ENCODE measurements at regions not wholly inside any gene's neighbourhood (a gene's known extent, or its start where the extent isn't known, plus 50 kb on each side); places are given as distances from the start of the nearest gene placed in this dataset.

DNA sequence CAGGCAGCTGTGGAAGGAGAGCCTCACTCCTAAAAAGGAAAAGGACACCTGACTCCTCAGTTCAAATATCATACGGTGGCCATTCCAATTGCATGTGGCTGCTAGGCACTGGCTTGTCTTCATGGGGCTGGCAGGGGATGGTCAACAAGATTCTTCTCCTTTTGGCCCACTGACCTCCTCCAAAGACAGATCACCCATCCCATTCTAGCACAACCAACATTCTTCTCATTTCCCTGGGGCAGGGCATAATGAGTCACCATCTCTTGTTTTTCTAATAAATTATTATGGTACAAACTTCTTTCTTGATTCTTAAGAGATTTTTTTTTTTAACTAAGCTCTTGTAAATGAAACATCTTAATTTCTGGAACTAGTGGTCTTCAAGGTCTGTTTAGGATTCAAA lies 136.7 kb upstream of the NBEA start:
- no peak overlapping the region for H3K27ac ChIP-seq (ENCODE audit: low read length)
- no peak overlapping the region for H3K4me3 ChIP-seq (ENCODE audit: low read depth in 1 of 2, low read length in 2 of 2)
- H3K27me3 ChIP-seq (ENCODE audit: low read depth, low read length): no peaks in the 10 kb centered on the region
- H3K9me3 ChIP-seq (ENCODE audit: control insufficient read depth in 1 of 2, low read length in 2 of 2): no peaks in the 10 kb centered on the region
- H3K36me3 ChIP-seq (ENCODE audit: control insufficient read depth in 1 of 2, insufficient read depth in 2 of 2, low read length in 2 of 2): no peaks in the 10 kb centered on the region
- no peaks in the 10 kb centered on the region for H3K4me1 ChIP-seq (ENCODE audit: control insufficient read depth in 1 of 2, insufficient read depth in 2 of 2, low read length in 2 of 2)

DNA sequence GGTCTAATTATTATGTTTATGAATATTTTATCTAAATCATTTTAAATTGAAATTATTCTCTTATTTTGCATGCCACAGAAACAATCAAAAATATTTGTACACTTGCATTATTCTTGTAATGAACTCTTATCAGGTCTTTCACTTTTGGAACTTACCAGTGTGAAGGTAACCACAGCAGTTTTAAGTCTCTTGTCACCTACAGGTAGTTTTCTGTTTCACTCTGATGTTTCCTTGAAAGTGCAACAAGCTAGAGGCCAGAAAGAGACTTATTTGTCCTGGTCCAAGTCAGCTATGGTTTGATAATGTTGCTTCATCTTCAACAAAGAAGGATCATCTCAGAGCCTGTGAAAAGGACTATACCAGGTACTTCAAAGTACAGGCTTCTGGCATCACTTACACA lies 133.4 kb upstream of the NBEA start:
- H3K27ac ChIP-seq (ENCODE audit: low read length): no peak overlapping the region

DNA sequence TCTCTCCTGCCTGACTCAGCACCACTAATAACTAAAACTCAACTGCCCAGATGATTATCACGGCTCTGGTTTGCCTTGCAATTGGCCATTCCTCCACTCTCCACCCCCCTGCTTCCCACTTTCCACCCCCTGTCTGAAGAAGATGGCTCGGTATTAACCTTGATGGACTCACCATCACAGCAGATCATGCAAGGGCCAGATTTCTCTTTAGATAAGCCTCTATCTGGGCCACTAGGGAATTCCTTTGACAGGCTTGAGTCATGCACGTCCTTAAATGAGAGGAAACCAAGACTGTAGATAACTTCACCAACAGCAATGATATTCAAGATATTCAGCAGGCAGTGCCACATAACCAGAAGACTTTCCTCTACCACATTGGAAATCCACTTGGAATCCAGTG lies 131.1 kb upstream of the NBEA start:
- Histone ChIP-seq H3K9me3 (ENCODE audit: control insufficient read depth in 1 of 2, low read length in 2 of 2) (peaks cover 3 to 4% of the 10 kb centered on the region in 2 donors), H3K27me3 (ENCODE audit: low read depth, low read length) (no peaks in the 10 kb centered on the region), H3K36me3 (ENCODE audit: control insufficient read depth in 1 of 2, insufficient read depth in 2 of 2, low read length in 2 of 2) (no peaks in the 10 kb centered on the region), H3K27ac (ENCODE audit: low read length) (no peak overlapping the region), H3K4me3 (ENCODE audit: low read depth in 1 of 2, low read length in 2 of 2) (no peak overlapping the region), H3K4me1 (ENCODE audit: control insufficient read depth in 1 of 2, insufficient read depth in 2 of 2, low read length in 2 of 2) (peaks cover 0 to 3% of the 10 kb centered on the region in 2 donors)

More for the DNA sequence above, 133.4 kb upstream of the NBEA start:
- Histone ChIP-seq H3K4me1 (ENCODE audit: control insufficient read depth in 1 of 2, insufficient read depth in 2 of 2, low read length in 2 of 2) (no peaks in the 10 kb centered on the region), H3K27me3 (ENCODE audit: low read depth, low read length) (no peaks in the 10 kb centered on the region), H3K9me3 (ENCODE audit: control insufficient read depth in 1 of 2, low read length in 2 of 2) (peaks cover 3 to 4% of the 10 kb centered on the region in 2 donors), H3K4me3 (ENCODE audit: low read depth in 1 of 2, low read length in 2 of 2) (no peak overlapping the region), H3K36me3 (ENCODE audit: control insufficient read depth in 1 of 2, insufficient read depth in 2 of 2, low read length in 2 of 2) (no peaks in the 10 kb centered on the region)

- Histone ChIP-seq H3K9me3 (ENCODE audit: control insufficient read depth in 1 of 2, low read length in 2 of 2) (peaks cover 3 to 4% of the 10 kb centered on the region in 2 donors), H3K27ac (ENCODE audit: low read length) (no peak overlapping the region), H3K4me3 (ENCODE audit: low read depth in 1 of 2, low read length in 2 of 2) (no peak overlapping the region), H3K27me3 (ENCODE audit: low read depth, low read length) (no peaks in the 10 kb centered on the region), H3K36me3 (ENCODE audit: control insufficient read depth in 1 of 2, insufficient read depth in 2 of 2, low read length in 2 of 2) (no peaks in the 10 kb centered on the region), H3K4me1 (ENCODE audit: control insufficient read depth in 1 of 2, insufficient read depth in 2 of 2, low read length in 2 of 2) (peaks cover 4 to 19% of the 10 kb centered on the region in 2 donors)
Measured at GRCh38 chr13:34815526-34815925, 126.5 kb upstream of the NBEA start.

DNA sequence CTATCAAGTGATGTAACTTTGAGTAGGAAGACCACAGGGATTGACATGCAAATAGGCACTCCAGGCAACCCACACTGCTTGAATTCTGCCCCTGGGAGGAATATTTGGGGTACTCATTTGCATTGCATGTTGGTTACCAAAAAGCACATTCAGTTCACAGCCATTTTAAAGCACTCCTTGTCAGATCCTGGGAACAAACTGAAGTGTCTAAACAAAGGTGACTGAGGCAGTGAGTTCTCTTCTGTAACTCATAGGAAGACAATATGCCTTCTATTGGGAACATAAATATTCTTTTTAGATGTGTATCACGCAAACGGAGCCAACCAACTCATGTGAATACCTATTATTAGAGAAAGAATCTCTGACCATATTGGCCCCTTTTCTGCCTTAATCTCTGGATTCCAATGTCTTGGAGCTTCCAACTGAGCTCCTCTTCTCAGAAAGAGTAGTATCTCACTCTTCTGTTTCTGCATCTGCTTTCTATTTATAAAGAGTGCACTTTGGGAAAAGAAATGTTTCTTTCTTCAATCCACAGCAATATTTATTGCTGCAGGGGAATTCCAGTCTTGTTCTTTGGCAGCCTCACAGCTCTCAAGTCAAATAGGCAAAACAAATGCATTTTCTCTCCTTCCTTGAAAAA lies 125.7 kb upstream of the NBEA start:
- no peak overlapping the region for H3K4me3 ChIP-seq (ENCODE audit: low read depth in 1 of 2, low read length in 2 of 2)
- H3K27ac ChIP-seq (ENCODE audit: low read length): no peak overlapping the region
- no peaks in the 10 kb centered on the region for H3K27me3 ChIP-seq (ENCODE audit: low read depth, low read length)
- H3K36me3 ChIP-seq (ENCODE audit: control insufficient read depth in 1 of 2, insufficient read depth in 2 of 2, low read length in 2 of 2): no peaks in the 10 kb centered on the region
- H3K4me1 ChIP-seq (ENCODE audit: control insufficient read depth in 1 of 2, insufficient read depth in 2 of 2, low read length in 2 of 2): peaks cover 4 to 19% of the 10 kb centered on the region in 2 donors
- peaks cover 3 to 4% of the 10 kb centered on the region in 2 donors for H3K9me3 ChIP-seq (ENCODE audit: control insufficient read depth in 1 of 2, low read length in 2 of 2)

DNA sequence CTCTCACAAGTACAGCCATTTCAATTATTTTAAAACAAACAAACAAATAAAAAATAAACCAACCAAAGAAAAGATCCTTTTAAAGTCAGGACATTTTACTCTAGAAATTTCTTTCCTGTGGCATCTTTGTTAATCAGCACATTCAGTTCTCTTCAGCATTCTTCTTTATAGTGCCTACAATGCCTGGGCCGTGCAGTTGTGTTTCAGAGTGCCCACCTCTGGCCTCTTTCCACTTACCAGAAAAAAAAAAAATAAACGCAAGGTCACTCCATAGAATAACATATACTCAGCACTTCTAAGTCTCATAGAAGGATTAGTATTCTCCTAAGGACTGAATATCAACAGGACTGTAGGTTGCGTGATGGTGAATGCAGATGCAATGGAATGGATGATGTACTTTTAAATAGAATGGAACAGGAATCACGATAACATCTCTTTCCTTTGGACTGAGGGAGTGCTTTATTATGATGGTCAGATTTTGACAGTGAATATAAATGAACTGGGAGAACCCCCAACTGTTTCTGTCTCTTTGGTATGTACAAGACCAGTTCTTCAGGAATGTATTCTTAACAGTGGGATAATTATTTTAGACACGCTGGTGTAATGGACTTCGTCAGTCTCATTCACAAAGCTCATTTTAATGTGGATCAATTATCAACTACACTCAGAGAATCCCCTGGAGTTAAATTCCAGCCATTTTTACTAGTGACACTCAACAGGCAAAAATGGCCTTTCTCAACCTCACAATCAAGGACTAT lies 125.0 kb upstream of the NBEA start:
- Histone ChIP-seq H3K27ac (ENCODE audit: low read length) (no peak overlapping the region), H3K9me3 (ENCODE audit: control insufficient read depth in 1 of 2, low read length in 2 of 2) (peaks cover 0 to 4% of the 10 kb centered on the region in 2 donors)

GRCh38 chr13:34822650-34823049 lies 119.4 kb upstream of the NBEA start:
- Histone ChIP-seq H3K9me3 (ENCODE audit: control insufficient read depth in 1 of 2, low read length in 2 of 2) (no peaks in the 10 kb centered on the region), H3K4me3 (ENCODE audit: low read depth in 1 of 2, low read length in 2 of 2) (no peak overlapping the region), H3K36me3 (ENCODE audit: control insufficient read depth in 1 of 2, insufficient read depth in 2 of 2, low read length in 2 of 2) (no peaks in the 10 kb centered on the region), H3K27ac (ENCODE audit: low read length) (no peak overlapping the region), H3K27me3 (ENCODE audit: low read depth, low read length) (no peaks in the 10 kb centered on the region), H3K4me1 (ENCODE audit: control insufficient read depth in 1 of 2, insufficient read depth in 2 of 2, low read length in 2 of 2) (no peaks in the 10 kb centered on the region)

More for the DNA sequence above, 125.0 kb upstream of the NBEA start:
- Histone ChIP-seq H3K36me3 (ENCODE audit: control insufficient read depth in 1 of 2, insufficient read depth in 2 of 2, low read length in 2 of 2) (no peaks in the 10 kb centered on the region), H3K27me3 (ENCODE audit: low read depth, low read length) (no peaks in the 10 kb centered on the region), H3K4me1 (ENCODE audit: control insufficient read depth in 1 of 2, insufficient read depth in 2 of 2, low read length in 2 of 2) (peaks cover 4 to 19% of the 10 kb centered on the region in 2 donors), H3K4me3 (ENCODE audit: low read depth in 1 of 2, low read length in 2 of 2) (no peak overlapping the region)

DNA sequence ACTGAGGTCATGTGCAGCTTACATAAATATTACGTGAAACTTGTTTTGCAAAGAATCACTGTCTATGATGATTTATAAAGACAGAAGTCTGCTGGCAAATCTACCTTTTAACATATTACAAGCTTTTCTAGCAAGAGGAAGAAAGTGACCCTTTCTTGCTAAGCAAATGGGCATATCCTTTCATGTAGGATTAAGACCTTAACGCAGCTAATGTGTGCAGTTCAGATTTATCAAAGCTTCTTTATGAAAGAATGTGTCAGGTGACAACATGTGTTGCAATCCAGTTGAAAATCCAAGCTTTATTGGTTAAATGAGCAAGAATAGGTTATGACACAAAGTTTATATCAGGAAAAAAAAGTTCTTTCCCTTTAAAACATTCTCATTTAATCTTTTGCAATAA lies 115.6 kb upstream of the NBEA start:
- no peaks in the 10 kb centered on the region for H3K27me3 ChIP-seq (ENCODE audit: low read depth, low read length)
- H3K9me3 ChIP-seq (ENCODE audit: control insufficient read depth in 1 of 2, low read length in 2 of 2): no peaks in the 10 kb centered on the region
- peaks cover 0 to 5% of the 10 kb centered on the region in 2 donors for H3K4me1 ChIP-seq (ENCODE audit: control insufficient read depth in 1 of 2, insufficient read depth in 2 of 2, low read length in 2 of 2)
- H3K4me3 ChIP-seq (ENCODE audit: low read depth in 1 of 2, low read length in 2 of 2): no peak overlapping the region
- H3K36me3 ChIP-seq (ENCODE audit: control insufficient read depth in 1 of 2, insufficient read depth in 2 of 2, low read length in 2 of 2): no peaks in the 10 kb centered on the region
- H3K27ac ChIP-seq (ENCODE audit: low read length): no peak overlapping the region

GRCh38 chr13:34833562-34834182 lies 108.4 kb upstream of the NBEA start:
- no peak overlapping the region for H3K27ac ChIP-seq (ENCODE audit: low read length)
- H3K4me1 ChIP-seq (ENCODE audit: control insufficient read depth in 1 of 2, insufficient read depth in 2 of 2, low read length in 2 of 2): peaks cover 0 to 17% of the 10 kb centered on the region in 2 donors

GRCh38 chr13:34842466-34842865 lies 99.6 kb upstream of the NBEA start:
- Histone ChIP-seq H3K27me3 (ENCODE audit: low read depth, low read length) (no peaks in the 10 kb centered on the region), H3K4me1 (ENCODE audit: control insufficient read depth in 1 of 2, insufficient read depth in 2 of 2, low read length in 2 of 2) (no peaks in the 10 kb centered on the region), H3K27ac (ENCODE audit: low read length) (no peak overlapping the region)

More at GRCh38 chr13:34833562-34834182, 108.4 kb upstream of the NBEA start:
- no peaks in the 10 kb centered on the region for H3K27me3 ChIP-seq (ENCODE audit: low read depth, low read length)
- H3K4me3 ChIP-seq (ENCODE audit: low read depth in 1 of 2, low read length in 2 of 2): no peak overlapping the region
- no peaks in the 10 kb centered on the region for H3K36me3 ChIP-seq (ENCODE audit: control insufficient read depth in 1 of 2, insufficient read depth in 2 of 2, low read length in 2 of 2)
- peaks cover 0 to 4% of the 10 kb centered on the region in 2 donors for H3K9me3 ChIP-seq (ENCODE audit: control insufficient read depth in 1 of 2, low read length in 2 of 2)

DNA sequence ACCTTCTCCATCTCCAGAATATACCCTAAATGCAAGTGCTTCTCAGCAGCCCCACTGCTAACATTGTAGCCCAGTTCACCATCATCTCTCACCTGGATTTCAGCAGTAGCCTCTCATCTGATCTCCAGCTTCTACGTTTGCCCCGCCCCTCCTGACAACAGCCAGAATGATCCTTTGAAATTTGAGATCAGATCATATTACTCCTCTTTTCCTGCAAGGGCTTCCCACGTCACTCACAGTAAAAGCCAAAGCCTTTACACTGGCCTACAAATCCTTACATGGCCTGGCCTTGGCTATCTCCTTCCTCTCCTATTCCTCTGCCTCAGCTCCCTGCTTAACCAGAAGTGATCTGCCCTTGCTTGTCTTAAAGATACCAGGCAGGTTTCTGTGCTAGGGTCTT lies 94.3 kb upstream of the NBEA start:
- no peak overlapping the region for H3K27ac ChIP-seq (ENCODE audit: low read length)
- H3K4me1 ChIP-seq (ENCODE audit: control insufficient read depth in 1 of 2, insufficient read depth in 2 of 2, low read length in 2 of 2): no peaks in the 10 kb centered on the region
- no peak overlapping the region for H3K4me3 ChIP-seq (ENCODE audit: low read depth in 1 of 2, low read length in 2 of 2)
- no peaks in the 10 kb centered on the region for H3K27me3 ChIP-seq (ENCODE audit: low read depth, low read length)
- H3K36me3 ChIP-seq (ENCODE audit: control insufficient read depth in 1 of 2, insufficient read depth in 2 of 2, low read length in 2 of 2): no peaks in the 10 kb centered on the region
- H3K9me3 ChIP-seq (ENCODE audit: control insufficient read depth in 1 of 2, low read length in 2 of 2): no peaks in the 10 kb centered on the region

More at GRCh38 chr13:34842466-34842865, 99.6 kb upstream of the NBEA start:
- Histone ChIP-seq H3K4me3 (ENCODE audit: low read depth in 1 of 2, low read length in 2 of 2) (no peak overlapping the region), H3K36me3 (ENCODE audit: control insufficient read depth in 1 of 2, insufficient read depth in 2 of 2, low read length in 2 of 2) (no peaks in the 10 kb centered on the region), H3K9me3 (ENCODE audit: control insufficient read depth in 1 of 2, low read length in 2 of 2) (no peaks in the 10 kb centered on the region)
